Spleen (tissue), 11 donors: ENCODE measurements at regions not wholly inside any gene's neighbourhood (a gene's known extent, or its start where the extent isn't known, plus 50 kb on each side); places are given as distances from the start of the nearest gene placed in this dataset.

Experiments used
- DNase-seq: peaks from one replicate; pipeline ENCODE4 v3.0.0-alpha.2; 2020
- H3K27ac ChIP-seq, 8 donors: fragments of 200-600 bp; sonication (generic) in 7 of 8; 1 replicate in 4 of 8; 2 replicates in 4 of 8; pipeline versions ENCODE4 v1.5.0 to v1.8.0; 2016 to 2021; ENCODE audit warnings: inconsistent platforms in 4 of 8, mild to moderate bottlenecking in 4 of 8, moderate library complexity in 1 of 8
- H3K27me3 ChIP-seq, 7 donors: fragments of 200-600 bp; sonication (generic) in 6 of 7; replicated peaks in 1 of 7; 1 replicate in 4 of 7; 2 replicates in 3 of 7; pipeline versions ENCODE4 v1.5.0 to v1.8.0; 2016 to 2021; ENCODE audit warnings: inconsistent platforms in 3 of 7, mild to moderate bottlenecking in 1 of 7
- H3K36me3 ChIP-seq, 6 donors: fragments of 200-600 bp; sonication (generic) in 5 of 6; 1 replicate in 4 of 6; 2 replicates in 2 of 6; pipeline versions ENCODE4 v1.5.0 to v1.8.0; 2016 to 2021; ENCODE audit warnings: inconsistent platforms in 2 of 6
- H3K4me1 ChIP-seq, 6 donors: fragments of 200-600 bp; sonication (generic) in 5 of 6; 1 replicate in 3 of 6; 2 replicates in 3 of 6; pipeline versions ENCODE4 v1.5.0 to v1.8.0; 2016 to 2021; ENCODE audit warnings: inconsistent platforms in 3 of 6
- H3K4me3 ChIP-seq, 8 donors: fragments of 200-600 bp; sonication (generic) in 7 of 8; 1 replicate in 4 of 8; 2 replicates in 4 of 8; pipeline versions ENCODE4 v1.5.0 to v1.8.0; 2016 to 2021; ENCODE audit warnings: inconsistent platforms in 4 of 8, mild to moderate bottlenecking in 4 of 8, moderate library complexity in 2 of 8
- H3K9me3 ChIP-seq, 8 donors: fragments of 200-600 bp; sonication (generic) in 7 of 8; 1 replicate in 4 of 8; 2 replicates in 4 of 8; pipeline versions ENCODE4 v1.5.0 to v1.8.0; 2016 to 2021; ENCODE audit warnings: inconsistent platforms in 4 of 8
- POLR2A ChIP-seq, 3 donors: fragments of 450-650 bp; IDR thresholded peaks; one replicate each; pipeline ENCODE4 v1.5.1; 2017; ENCODE audit warnings: antibody characterized with exemption in 3 of 3, mild to moderate bottlenecking in 1 of 3
- POLR2AphosphoS5 ChIP-seq, 3 donors: sonication (generic); formaldehyde crosslinking; IDR thresholded peaks; one replicate each; pipeline ENCODE4 v1.5.1; 2017; ENCODE audit warnings: antibody characterized with exemption in 3 of 3
- WGBS, 5 donors: extraction: QIAGEN DNeasy Blood & Tissue Kit in 3 of 5; methylation state at CpG; one replicate each; pipeline versions ENCODE4 v1.1.5 to v1.1.7; 2013 to 2018; 5-methylcytosine and 5-hydroxymethylcytosine counted together
- intact Hi-C: fragments of 100-400 bp; cut with DNase I; formaldehyde crosslinking; loops from one replicate; pipeline ENCODE4 v1.15.0; 2023; ENCODE audit warnings: low total_unique reads
- TF ChIP-seq, protein P1 (sequence below), 11 experiments: fragments of 200-600 bp in 7 of 11; fragments of 450-650 bp in 4 of 11; sonication (generic) in 4 of 11; IDR thresholded peaks in 8 of 11; conservative IDR thresholded peaks in 3 of 11; 1 replicate in 7 of 11; 2 replicates in 4 of 11; pipeline versions ENCODE4 v1.4.0 to v1.8.0; 2016 to 2021; ENCODE audit warnings: antibody characterized with exemption in 11 of 11, inconsistent platforms in 4 of 11, mild to moderate bottlenecking in 1 of 11
- donor health status: healthy with polysubstance abuse.
- donor health status: DM: no; HTN: no; CAD: no; lungs with moderate emphysema.
- donor health status: DM: no; HTN: no; CAD: no.
- donor health status: Bipolar disorder and iron deficiency.
- donor health status: healthy.
- donor health status: DM: no; HTN: no; CAD: no.
- donor health status: DM: yes; HTN: yes; CAD: no.

DNA sequence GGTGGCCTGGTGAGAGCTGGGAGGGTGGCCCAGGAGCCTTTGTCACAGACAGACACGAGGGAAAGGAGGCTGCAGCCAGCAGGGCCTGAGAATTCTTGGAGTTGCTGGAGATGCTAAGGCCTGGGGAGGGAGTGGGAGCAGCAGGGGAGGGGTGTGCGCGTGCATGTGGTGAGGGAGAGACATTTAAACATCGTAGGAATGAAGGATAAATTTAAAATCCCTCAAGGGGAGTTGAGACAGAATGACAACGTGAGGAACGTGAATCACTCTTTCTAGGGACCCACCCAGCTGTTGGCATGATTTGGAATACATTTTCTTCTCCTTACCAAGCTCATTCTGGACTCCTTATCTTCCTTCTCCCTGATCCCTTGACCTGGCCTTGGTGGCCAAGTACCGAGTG lies 73.3 kb upstream of the CACNA1E start:
- no peak for DNase-seq
- intact Hi-C loops, result no loop called here
- Histone ChIP-seq H3K9me3 (no peaks in the 10 kb centered on the region), H3K4me1 (no peaks in the 10 kb centered on the region), H3K27ac (no peak overlapping the region), H3K27me3 (peaks cover 0 to 8% (median 0%) of the 10 kb centered on the region in 7 donors), H3K4me3 (no peak overlapping the region), H3K36me3 (no peaks in the 10 kb centered on the region)
- TF ChIP-seq POLR2A (IDR thresholded peaks at IDR 0.05), result no peak
- no peak for TF ChIP-seq POLR2AphosphoS5 (IDR thresholded peaks at IDR 0.05)
- TF ChIP-seq, protein P1, sequence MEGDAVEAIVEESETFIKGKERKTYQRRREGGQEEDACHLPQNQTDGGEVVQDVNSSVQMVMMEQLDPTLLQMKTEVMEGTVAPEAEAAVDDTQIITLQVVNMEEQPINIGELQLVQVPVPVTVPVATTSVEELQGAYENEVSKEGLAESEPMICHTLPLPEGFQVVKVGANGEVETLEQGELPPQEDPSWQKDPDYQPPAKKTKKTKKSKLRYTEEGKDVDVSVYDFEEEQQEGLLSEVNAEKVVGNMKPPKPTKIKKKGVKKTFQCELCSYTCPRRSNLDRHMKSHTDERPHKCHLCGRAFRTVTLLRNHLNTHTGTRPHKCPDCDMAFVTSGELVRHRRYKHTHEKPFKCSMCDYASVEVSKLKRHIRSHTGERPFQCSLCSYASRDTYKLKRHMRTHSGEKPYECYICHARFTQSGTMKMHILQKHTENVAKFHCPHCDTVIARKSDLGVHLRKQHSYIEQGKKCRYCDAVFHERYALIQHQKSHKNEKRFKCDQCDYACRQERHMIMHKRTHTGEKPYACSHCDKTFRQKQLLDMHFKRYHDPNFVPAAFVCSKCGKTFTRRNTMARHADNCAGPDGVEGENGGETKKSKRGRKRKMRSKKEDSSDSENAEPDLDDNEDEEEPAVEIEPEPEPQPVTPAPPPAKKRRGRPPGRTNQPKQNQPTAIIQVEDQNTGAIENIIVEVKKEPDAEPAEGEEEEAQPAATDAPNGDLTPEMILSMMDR (IDR thresholded peaks at IDR 0.05 in 8 of 11, conservative IDR thresholded peaks at IDR 0.05 in 3 of 11), result no peak
- 72 to 85% (median 73%) methylated on average over 7 of the region's 7 CpGs for WGBS, 5 donors

GRCh38 chr1:181412746-181413145 lies 70.6 kb upstream of the CACNA1E start:
- intact Hi-C loops, result no loop called here
- Histone ChIP-seq H3K4me3 (no peak overlapping the region), H3K4me1 (no peaks in the 10 kb centered on the region), H3K36me3 (no peaks in the 10 kb centered on the region), H3K27ac (no peak overlapping the region), H3K27me3 (peaks cover 0 to 8% (median 0%) of the 10 kb centered on the region in 7 donors), H3K9me3 (no peaks in the 10 kb centered on the region)
- no peak for DNase-seq
- no peak for TF ChIP-seq POLR2AphosphoS5 (IDR thresholded peaks at IDR 0.05)
- TF ChIP-seq, protein P1 (IDR thresholded peaks at IDR 0.05 in 8 of 11, conservative IDR thresholded peaks at IDR 0.05 in 3 of 11), result no peak
- no peak for TF ChIP-seq POLR2A (IDR thresholded peaks at IDR 0.05)
- 89 to 95% (median 95%) methylated on average over 9 of the region's 9 CpGs for WGBS, 5 donors

DNA sequence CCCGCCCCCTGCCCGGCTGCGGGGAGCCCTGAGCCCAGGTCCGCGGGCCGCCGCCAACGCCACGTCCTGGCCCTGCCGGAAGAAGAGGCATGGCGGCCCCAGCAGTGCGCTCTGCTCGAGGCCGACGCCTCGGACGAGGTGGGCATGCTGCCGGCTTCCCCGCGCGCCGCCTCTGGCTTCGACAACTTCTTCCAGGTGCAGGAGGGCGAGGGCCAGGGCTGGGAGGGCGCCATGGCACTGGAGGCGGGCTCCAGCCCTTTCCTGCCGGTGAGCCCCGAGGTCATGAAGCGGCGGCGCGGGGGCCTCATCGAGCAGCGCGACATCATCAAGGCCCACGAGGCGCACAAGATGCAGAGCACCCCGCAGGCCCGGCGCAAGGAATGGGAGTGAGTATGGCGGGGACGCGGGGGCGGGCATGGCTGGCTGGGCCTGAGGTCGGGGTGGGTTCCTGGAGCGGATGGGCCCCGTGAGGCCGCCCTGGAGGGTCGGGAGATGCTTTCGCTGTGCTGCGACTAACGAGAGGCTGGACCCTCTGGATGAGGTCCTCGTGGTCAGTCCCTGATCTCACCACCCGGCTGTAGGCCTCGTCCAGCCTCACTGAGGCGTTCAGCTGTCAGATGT lies 70.0 kb upstream of the CACNA1E start:
- no peak overlapping the region for H3K27ac ChIP-seq
- WGBS, 5 donors, result 92 to 94% (median 92%) methylated on average over 38 to 56 of the region's 56 CpGs
- H3K4me1 ChIP-seq, result no peaks in the 10 kb centered on the region
- no peaks in the 10 kb centered on the region for H3K9me3 ChIP-seq
- no peak for DNase-seq
- peaks cover 0 to 8% (median 0%) of the 10 kb centered on the region in 7 donors for H3K27me3 ChIP-seq
- H3K4me3 ChIP-seq, result no peak overlapping the region
- H3K36me3 ChIP-seq, result no peaks in the 10 kb centered on the region
- TF ChIP-seq POLR2A (IDR thresholded peaks at IDR 0.05) (no peak), POLR2AphosphoS5 (IDR thresholded peaks at IDR 0.05) (no peak)
- TF ChIP-seq, protein P1 (IDR thresholded peaks at IDR 0.05 in 8 of 11, conservative IDR thresholded peaks at IDR 0.05 in 3 of 11), result no peak
- intact Hi-C loops, result no loop called here

- H3K4me1 ChIP-seq, result no peaks in the 10 kb centered on the region
- no peak for DNase-seq
- H3K27ac ChIP-seq, result no peak overlapping the region
- H3K9me3 ChIP-seq, result no peaks in the 10 kb centered on the region
- H3K27me3 ChIP-seq, result peaks cover 0 to 6% (median 0%) of the 10 kb centered on the region in 7 donors
- H3K4me3 ChIP-seq, result no peak overlapping the region
- WGBS, 5 donors, result 70 to 90% (median 82%) methylated on average over 2 of the region's 2 CpGs
- intact Hi-C loops, result no loop called here
- TF ChIP-seq, protein P1 (IDR thresholded peaks at IDR 0.05 in 8 of 11, conservative IDR thresholded peaks at IDR 0.05 in 3 of 11), result no peak
- TF ChIP-seq POLR2A (IDR thresholded peaks at IDR 0.05), result no peak
- no peak for TF ChIP-seq POLR2AphosphoS5 (IDR thresholded peaks at IDR 0.05)
- H3K36me3 ChIP-seq, result no peaks in the 10 kb centered on the region
Observed at GRCh38 chr1:181413836-181414235, 69.5 kb upstream of the CACNA1E start.
